ENCODE measurements at regions not wholly inside any gene's neighbourhood (a gene's known extent, or its start where the extent isn't known, plus 50 kb on each side); places are given as distances from the start of the nearest gene placed in this dataset.
"Not testable (repeated sequence)": the region's sequence is repeated elsewhere in the genome, so short reads cannot be mapped to it uniquely, and the experiment has no call there.

GRCh38 chr3:26931896-26932295 lies 309.3 kb downstream of the LRRC3B start:
- no peak overlapping the region for H3K4me3 ChIP-seq (ENCODE audit: insufficient read depth, low read depth, low read length)
- no peaks in the 10 kb centered on the region for H3K36me3 ChIP-seq (replicated peaks; ENCODE audit: control insufficient read depth, insufficient read depth, low read length)
- H3K27me3 ChIP-seq (ENCODE audit: control insufficient read depth, insufficient read depth, low read length), result no peaks in the 10 kb centered on the region
- DNase-seq, result no peak

GRCh38 chr3:26932752-26933151 lies 310.2 kb downstream of the LRRC3B start:
- Histone ChIP-seq H3K27me3 (ENCODE audit: control insufficient read depth, insufficient read depth, low read length) (no peaks in the 10 kb centered on the region), H3K36me3 (replicated peaks; ENCODE audit: control insufficient read depth, insufficient read depth, low read length) (no peaks in the 10 kb centered on the region), H3K4me3 (ENCODE audit: insufficient read depth, low read depth, low read length) (no peak overlapping the region)
- DNase-seq, result no peak

- not testable (repeated sequence) for H3K27me3 ChIP-seq (ENCODE audit: control insufficient read depth, insufficient read depth, low read length); H3K36me3 ChIP-seq (replicated peaks; ENCODE audit: control insufficient read depth, insufficient read depth, low read length); DNase-seq; H3K4me3 ChIP-seq (ENCODE audit: insufficient read depth, low read depth, low read length)
These were observed 322.9 kb downstream of the LRRC3B start for GRCh38 chr3:26945480-26945879.

- Histone ChIP-seq H3K4me3 (ENCODE audit: insufficient read depth, low read depth, low read length) (no peak overlapping the region), H3K27me3 (ENCODE audit: control insufficient read depth, insufficient read depth, low read length) (no peaks in the 10 kb centered on the region), H3K36me3 (replicated peaks; ENCODE audit: control insufficient read depth, insufficient read depth, low read length) (no peaks in the 10 kb centered on the region)
- DNase-seq, result no peak
These were observed 337.8 kb downstream of the LRRC3B start for GRCh38 chr3:26960382-26960781.

GRCh38 chr3:26962492-26963360 lies 340.2 kb downstream of the LRRC3B start:
- Histone ChIP-seq H3K4me3 (ENCODE audit: insufficient read depth, low read depth, low read length) (no peak overlapping the region), H3K27me3 (ENCODE audit: control insufficient read depth, insufficient read depth, low read length) (no peaks in the 10 kb centered on the region), H3K36me3 (replicated peaks; ENCODE audit: control insufficient read depth, insufficient read depth, low read length) (no peaks in the 10 kb centered on the region)
- DNase-seq, result no peak

GRCh38 chr3:26963361-26963743 lies 340.8 kb downstream of the LRRC3B start:
- Histone ChIP-seq H3K27me3 (ENCODE audit: control insufficient read depth, insufficient read depth, low read length) (no peaks in the 10 kb centered on the region), H3K36me3 (replicated peaks; ENCODE audit: control insufficient read depth, insufficient read depth, low read length) (no peaks in the 10 kb centered on the region), H3K4me3 (ENCODE audit: insufficient read depth, low read depth, low read length) (no peak overlapping the region)
- DNase-seq, result no peak

- Histone ChIP-seq H3K27me3 (ENCODE audit: control insufficient read depth, insufficient read depth, low read length) (no peaks in the 10 kb centered on the region), H3K4me3 (ENCODE audit: insufficient read depth, low read depth, low read length) (no peak overlapping the region), H3K36me3 (replicated peaks; ENCODE audit: control insufficient read depth, insufficient read depth, low read length) (no peaks in the 10 kb centered on the region)
- no peak for DNase-seq
These were observed 341.7 kb downstream of the LRRC3B start for GRCh38 chr3:26964313-26964712.

GRCh38 chr3:26964836-26965235 lies 342.3 kb downstream of the LRRC3B start:
- no peak for DNase-seq
- Histone ChIP-seq H3K27me3 (ENCODE audit: control insufficient read depth, insufficient read depth, low read length) (no peaks in the 10 kb centered on the region), H3K4me3 (ENCODE audit: insufficient read depth, low read depth, low read length) (no peak overlapping the region), H3K36me3 (replicated peaks; ENCODE audit: control insufficient read depth, insufficient read depth, low read length) (no peaks in the 10 kb centered on the region)

- H3K27me3 ChIP-seq (ENCODE audit: control insufficient read depth, insufficient read depth, low read length), result no peaks in the 10 kb centered on the region
- no peaks in the 10 kb centered on the region for H3K36me3 ChIP-seq (replicated peaks; ENCODE audit: control insufficient read depth, insufficient read depth, low read length)
- no peak for DNase-seq
- H3K4me3 ChIP-seq (ENCODE audit: insufficient read depth, low read depth, low read length), result no peak overlapping the region
These were observed 344.9 kb downstream of the LRRC3B start for GRCh38 chr3:26967501-26967900.

GRCh38 chr3:26984416-26985390 lies 362.1 kb downstream of the LRRC3B start:
- Histone ChIP-seq H3K27me3 (ENCODE audit: control insufficient read depth, insufficient read depth, low read length) (no peaks in the 10 kb centered on the region), H3K36me3 (replicated peaks; ENCODE audit: control insufficient read depth, insufficient read depth, low read length) (no peaks in the 10 kb centered on the region), H3K4me3 (ENCODE audit: insufficient read depth, low read depth, low read length) (no peak overlapping the region)
- DNase-seq, result no peak

- Histone ChIP-seq H3K36me3 (replicated peaks; ENCODE audit: control insufficient read depth, insufficient read depth, low read length) (no peaks in the 10 kb centered on the region), H3K27me3 (ENCODE audit: control insufficient read depth, insufficient read depth, low read length) (no peaks in the 10 kb centered on the region), H3K4me3 (ENCODE audit: insufficient read depth, low read depth, low read length) (no peak overlapping the region)
- DNase-seq, result no peak
These were observed 366.5 kb downstream of the LRRC3B start for GRCh38 chr3:26989037-26989436.

- no peaks in the 10 kb centered on the region for H3K36me3 ChIP-seq (replicated peaks; ENCODE audit: control insufficient read depth, insufficient read depth, low read length)
- DNase-seq, result no peak
- H3K27me3 ChIP-seq (ENCODE audit: control insufficient read depth, insufficient read depth, low read length), result no peaks in the 10 kb centered on the region
- H3K4me3 ChIP-seq (ENCODE audit: insufficient read depth, low read depth, low read length), result no peak overlapping the region
These were observed 372.0 kb downstream of the NEK10 start for GRCh38 chr3:26997226-26997625.

GRCh38 chr3:27010834-27011233 lies 358.3 kb downstream of the NEK10 start:
- no peak overlapping the region for H3K4me3 ChIP-seq (ENCODE audit: insufficient read depth, low read depth, low read length)
- no peaks in the 10 kb centered on the region for H3K36me3 ChIP-seq (replicated peaks; ENCODE audit: control insufficient read depth, insufficient read depth, low read length)
- no peak for DNase-seq
- no peaks in the 10 kb centered on the region for H3K27me3 ChIP-seq (ENCODE audit: control insufficient read depth, insufficient read depth, low read length)

- no peaks in the 10 kb centered on the region for H3K27me3 ChIP-seq (ENCODE audit: control insufficient read depth, insufficient read depth, low read length)
- H3K4me3 ChIP-seq (ENCODE audit: insufficient read depth, low read depth, low read length), result no peak overlapping the region
- H3K36me3 ChIP-seq (replicated peaks; ENCODE audit: control insufficient read depth, insufficient read depth, low read length), result no peaks in the 10 kb centered on the region
- peak; percentile 23 for DNase-seq
These were observed 347.0 kb downstream of the NEK10 start for GRCh38 chr3:27022096-27022761.
